ENCODE measurements at regions not wholly inside any gene's neighbourhood (a gene's known extent, or its start where the extent isn't known, plus 50 kb on each side); places are given as distances from the start of the nearest gene placed in this dataset.

GRCh38 chr22:49118065-49118464, 709.6 kb downstream of the BRD1 start:
- TF ChIP-seq ZFX (IDR thresholded peaks at IDR 0.05; ENCODE audit: borderline replicate concordance) (no peak), CTCF (IDR thresholded peaks at IDR 0.05) (no peak)
- no peak overlapping the region for H3K27ac ChIP-seq

DNA sequence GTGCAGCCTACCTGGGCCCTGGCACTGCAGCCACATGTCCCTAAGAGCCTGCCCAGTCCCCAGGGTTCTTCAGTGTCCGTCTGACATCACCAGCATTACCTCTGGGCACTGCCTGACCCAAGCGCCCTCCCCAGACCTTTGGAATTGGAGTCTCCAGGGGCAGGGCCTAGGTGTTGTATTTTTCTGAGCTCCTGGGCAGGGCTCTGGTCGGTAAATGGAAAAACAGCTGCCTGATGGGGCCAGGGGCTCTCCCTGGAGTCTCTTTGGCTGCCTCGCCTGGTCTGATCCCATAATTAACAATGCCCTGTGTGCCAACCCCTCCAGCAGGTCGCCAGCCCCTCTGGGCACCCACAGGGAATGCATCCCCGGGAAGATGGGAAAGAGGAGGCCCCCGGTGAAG, 710.2 kb downstream of the BRD1 start:
- no peak for TF ChIP-seq ZFX (IDR thresholded peaks at IDR 0.05; ENCODE audit: borderline replicate concordance)
- TF ChIP-seq CTCF (IDR thresholded peaks at IDR 0.05): no peak
- H3K27ac ChIP-seq: no peak overlapping the region

- H3K27ac ChIP-seq: no peak overlapping the region
- TF ChIP-seq ZFX (IDR thresholded peaks at IDR 0.05; ENCODE audit: borderline replicate concordance) (no peak), CTCF (IDR thresholded peaks at IDR 0.05) (no peak)
These were observed 711.1 kb downstream of the BRD1 start for GRCh38 chr22:49116486-49117120.

- TF ChIP-seq ZFX (IDR thresholded peaks at IDR 0.05; ENCODE audit: borderline replicate concordance) (no peak), CTCF (IDR thresholded peaks at IDR 0.05) (no peak)
- H3K27ac ChIP-seq: no peak overlapping the region
These were observed 711.7 kb downstream of the BRD1 start for GRCh38 chr22:49116021-49116420.

DNA sequence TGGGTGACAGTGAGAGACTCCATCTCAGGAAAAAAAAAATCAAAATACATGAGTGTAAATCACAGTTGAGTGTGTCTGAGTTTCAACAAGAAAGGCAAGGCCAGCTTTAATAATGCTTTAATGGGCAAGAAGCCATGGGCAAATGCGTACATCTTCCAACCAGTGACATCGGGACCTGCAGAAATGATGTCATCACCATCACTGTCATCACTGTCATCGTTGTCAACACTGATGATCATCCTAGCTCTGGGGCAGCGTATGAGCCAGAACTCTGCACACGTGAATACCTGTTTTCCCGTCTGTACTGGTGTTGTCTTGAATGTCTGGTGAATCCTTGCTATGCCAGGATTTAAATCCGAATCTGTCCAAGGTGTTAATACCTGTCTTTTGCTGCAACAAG, 712.5 kb downstream of the BRD1 start:
- no peak overlapping the region for H3K27ac ChIP-seq
- TF ChIP-seq CTCF (IDR thresholded peaks at IDR 0.05) (no peak), ZFX (IDR thresholded peaks at IDR 0.05; ENCODE audit: borderline replicate concordance) (no peak)

- no peak overlapping the region for H3K27ac ChIP-seq
- TF ChIP-seq CTCF (IDR thresholded peaks at IDR 0.05) (no peak), ZFX (IDR thresholded peaks at IDR 0.05; ENCODE audit: borderline replicate concordance) (no peak)
These were observed 713.9 kb downstream of the BRD1 start for GRCh38 chr22:49113758-49114157.

- TF ChIP-seq CTCF (IDR thresholded peaks at IDR 0.05) (no peak), ZFX (IDR thresholded peaks at IDR 0.05; ENCODE audit: borderline replicate concordance) (no peak)
These were observed 714.7 kb downstream of the BRD1 start for GRCh38 chr22:49112661-49113626.

More at GRCh38 chr22:49112661-49113626, 714.7 kb downstream of the BRD1 start:
- no peak overlapping the region for H3K27ac ChIP-seq
